ENCODE measurements at regions not wholly inside any gene's neighbourhood (a gene's known extent, or its start where the extent isn't known, plus 50 kb on each side); places are given as distances from the start of the nearest gene placed in this dataset.

DNA sequence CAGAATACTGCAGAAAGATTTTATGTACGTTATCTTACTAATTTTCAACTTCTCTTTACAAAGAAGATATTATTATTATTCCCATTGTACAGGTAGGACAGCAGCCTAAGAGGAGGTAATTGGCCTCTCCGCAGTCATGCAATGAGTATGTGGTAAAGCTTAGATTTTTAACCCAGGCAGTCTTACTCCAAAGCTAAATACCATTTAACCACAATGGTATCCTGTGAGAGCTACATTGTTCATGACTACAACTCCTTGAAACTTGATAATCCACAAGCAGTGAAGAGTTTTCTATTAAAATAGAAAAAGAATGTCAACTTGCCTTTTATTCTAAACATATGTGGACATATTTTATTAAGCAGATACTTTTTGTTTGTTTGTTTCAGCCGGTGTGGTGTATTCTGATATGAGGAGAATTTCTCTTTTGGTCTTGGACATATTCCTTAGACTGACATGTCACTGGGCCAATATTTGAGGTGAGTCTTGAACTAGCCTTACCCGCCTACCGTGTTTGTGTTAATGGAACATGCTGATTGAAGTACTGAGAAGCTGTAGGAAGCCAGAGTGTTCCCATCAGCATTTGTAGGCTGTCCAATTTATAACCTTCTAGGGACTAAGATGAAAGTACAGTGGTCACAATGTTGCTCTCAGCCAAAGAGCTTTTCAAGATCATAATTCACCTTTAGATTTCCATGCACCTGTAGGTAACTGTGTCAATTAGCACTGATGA lies 293.9 kb upstream of the DCC start:
- Histone ChIP-seq H3K4ac (ENCODE audit: low read length) (no peak overlapping the region), H3K9me3 (replicated peaks in 1 of 2; ENCODE audit: control insufficient read depth in 2 of 2, insufficient read depth in 1 of 2, low read depth in 1 of 2, low read length in 2 of 2) (no peaks in the 10 kb centered on the region), H3K4me3 (ENCODE audit: low read length in 2 of 2) (no peak overlapping the region), H3K27ac (replicated peaks; ENCODE audit: low read length) (no peak overlapping the region), H3K23ac (ENCODE audit: low read depth, low read length, poor library complexity) (no peak overlapping the region), H2BK12ac (ENCODE audit: low read length) (no peak overlapping the region), H3K4me2 (ENCODE audit: insufficient read depth, low read length, poor library complexity, severe bottlenecking) (no peak overlapping the region), H4K91ac (ENCODE audit: low read depth, low read length, poor library complexity) (no peak overlapping the region), H3K27me3 (ENCODE audit: control insufficient read depth in 3 of 3, insufficient read depth in 3 of 3, low read depth in 1 of 3, low read length in 3 of 3) (no peaks in the 10 kb centered on the region), H3K36me3 (replicated peaks in 1 of 2; ENCODE audit: control insufficient read depth in 2 of 2, insufficient read depth in 2 of 2, low read length in 2 of 2) (no peaks in the 10 kb centered on the region), H2AK5ac (ENCODE audit: low read depth, low read length) (no peak overlapping the region), H2BK5ac (ENCODE audit: low read length) (no peak overlapping the region), H3K79me1 (ENCODE audit: low read depth, low read length) (peaks cover 2% of the 10 kb centered on the region), H4K8ac (ENCODE audit: low read depth, low read length) (no peak overlapping the region), H2AFZ (ENCODE audit: low read length) (no peak overlapping the region), H3K4me1 (ENCODE audit: control insufficient read depth in 2 of 2, insufficient read depth in 1 of 2, low read depth in 1 of 2, low read length in 2 of 2) (peaks cover 0 to 6% of the 10 kb centered on the region in 2 donors), H2BK120ac (ENCODE audit: low read depth, low read length) (no peak overlapping the region), H2BK15ac (ENCODE audit: low read length) (no peak overlapping the region), H3K18ac (ENCODE audit: low read length) (no peak overlapping the region), H3K9ac (ENCODE audit: low read depth, low read length, poor library complexity) (no peak overlapping the region), H3K14ac (ENCODE audit: low read length) (no peak overlapping the region)
- no peak for DNase-seq (ENCODE audit: low spot score)
- WGBS, 2 donors (ENCODE audit: extremely low coverage in 2 of 2, insufficient read length in 2 of 2, insufficient replicate concordance in 1 of 2), result no CpG with 5 or more reads among the region's 5 CpGs

DNA sequence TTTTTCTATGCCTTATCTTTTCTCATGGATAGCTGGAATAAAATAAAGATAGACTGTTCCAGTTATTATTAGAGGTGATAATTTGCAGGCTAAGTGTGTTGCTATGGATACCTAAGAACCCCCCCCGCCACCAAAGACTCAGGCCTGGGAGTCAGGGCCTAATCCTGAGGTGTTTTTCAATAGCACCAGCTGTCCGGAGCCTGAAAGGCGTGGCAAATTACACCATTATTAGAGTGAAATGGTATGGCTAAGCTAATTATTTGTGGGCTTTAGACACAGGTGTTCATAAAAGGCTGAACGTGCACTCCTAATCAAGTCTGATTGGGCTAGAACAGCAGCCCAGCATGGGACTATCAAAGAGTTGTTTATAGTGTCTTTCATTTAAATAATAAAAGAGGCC lies 293.2 kb upstream of the DCC start:
- no peak overlapping the region for H3K18ac ChIP-seq (ENCODE audit: low read length)
- no peak overlapping the region for H3K23ac ChIP-seq (ENCODE audit: low read depth, low read length, poor library complexity)
- no peak overlapping the region for H3K4me3 ChIP-seq (ENCODE audit: low read length in 2 of 2)
- no peak overlapping the region for H2BK12ac ChIP-seq (ENCODE audit: low read length)
- H4K8ac ChIP-seq (ENCODE audit: low read depth, low read length), result no peak overlapping the region
- H4K91ac ChIP-seq (ENCODE audit: low read depth, low read length, poor library complexity), result no peak overlapping the region
- peaks cover 2% of the 10 kb centered on the region for H3K79me1 ChIP-seq (ENCODE audit: low read depth, low read length)
- H2AFZ ChIP-seq (ENCODE audit: low read length), result no peak overlapping the region
- WGBS, 2 donors (ENCODE audit: extremely low coverage in 2 of 2, insufficient read length in 2 of 2, insufficient replicate concordance in 1 of 2), result no CpG with 5 or more reads among the region's 4 CpGs
- no peak overlapping the region for H3K9ac ChIP-seq (ENCODE audit: low read depth, low read length, poor library complexity)
- H3K27ac ChIP-seq (replicated peaks; ENCODE audit: low read length), result no peak overlapping the region
- no peaks in the 10 kb centered on the region for H3K9me3 ChIP-seq (replicated peaks in 1 of 2; ENCODE audit: control insufficient read depth in 2 of 2, insufficient read depth in 1 of 2, low read depth in 1 of 2, low read length in 2 of 2)
- no peak overlapping the region for H2BK5ac ChIP-seq (ENCODE audit: low read length)
- H3K14ac ChIP-seq (ENCODE audit: low read length), result no peak overlapping the region
- no peak overlapping the region for H3K4ac ChIP-seq (ENCODE audit: low read length)
- H3K36me3 ChIP-seq (replicated peaks in 1 of 2; ENCODE audit: control insufficient read depth in 2 of 2, insufficient read depth in 2 of 2, low read length in 2 of 2), result no peaks in the 10 kb centered on the region
- peak; percentile 41 for DNase-seq (ENCODE audit: low spot score)
- no peak overlapping the region for H2BK15ac ChIP-seq (ENCODE audit: low read length)
- no peak overlapping the region for H2AK5ac ChIP-seq (ENCODE audit: low read depth, low read length)
- H3K4me1 ChIP-seq (ENCODE audit: control insufficient read depth in 2 of 2, insufficient read depth in 1 of 2, low read depth in 1 of 2, low read length in 2 of 2), result peaks cover 0 to 6% of the 10 kb centered on the region in 2 donors
- H3K4me2 ChIP-seq (ENCODE audit: insufficient read depth, low read length, poor library complexity, severe bottlenecking), result no peak overlapping the region
- no peaks in the 10 kb centered on the region for H3K27me3 ChIP-seq (ENCODE audit: control insufficient read depth in 3 of 3, insufficient read depth in 3 of 3, low read depth in 1 of 3, low read length in 3 of 3)
- no peak overlapping the region for H2BK120ac ChIP-seq (ENCODE audit: low read depth, low read length)

DNA sequence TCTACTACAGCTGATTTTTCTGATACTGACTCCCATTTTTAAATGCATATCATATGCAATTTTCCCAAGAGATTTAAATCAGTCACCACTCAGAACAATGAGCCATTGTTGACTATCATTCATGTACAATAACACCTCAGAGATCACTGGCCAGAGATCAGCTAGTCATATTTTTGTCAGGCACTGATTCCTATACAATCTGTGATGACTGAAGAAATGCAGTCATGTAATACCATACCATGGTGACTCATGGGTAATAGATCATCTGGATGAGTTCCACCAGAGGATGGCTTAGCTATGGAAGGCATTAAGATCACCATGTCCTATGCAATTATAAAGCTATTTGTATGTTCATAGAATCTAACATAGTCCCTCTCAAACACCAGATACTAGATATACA lies 285.7 kb upstream of the DCC start:
- H3K4me1 ChIP-seq (ENCODE audit: control insufficient read depth in 2 of 2, insufficient read depth in 1 of 2, low read depth in 1 of 2, low read length in 2 of 2), result no peaks in the 10 kb centered on the region
- DNase-seq (ENCODE audit: low spot score), result no peak
- H3K18ac ChIP-seq (ENCODE audit: low read length), result no peak overlapping the region
- H2AK5ac ChIP-seq (ENCODE audit: low read depth, low read length), result no peak overlapping the region
- H4K8ac ChIP-seq (ENCODE audit: low read depth, low read length), result no peak overlapping the region
- no peaks in the 10 kb centered on the region for H3K79me1 ChIP-seq (ENCODE audit: low read depth, low read length)
- H3K9me3 ChIP-seq (replicated peaks in 1 of 2; ENCODE audit: control insufficient read depth in 2 of 2, insufficient read depth in 1 of 2, low read depth in 1 of 2, low read length in 2 of 2), result peaks cover 0 to 3% of the 10 kb centered on the region in 2 donors
- no peak overlapping the region for H4K91ac ChIP-seq (ENCODE audit: low read depth, low read length, poor library complexity)
- H3K4me2 ChIP-seq (ENCODE audit: insufficient read depth, low read length, poor library complexity, severe bottlenecking), result no peak overlapping the region
- H2BK15ac ChIP-seq (ENCODE audit: low read length), result no peak overlapping the region
- no peaks in the 10 kb centered on the region for H3K27me3 ChIP-seq (ENCODE audit: control insufficient read depth in 3 of 3, insufficient read depth in 3 of 3, low read depth in 1 of 3, low read length in 3 of 3)
- no peak overlapping the region for H3K23ac ChIP-seq (ENCODE audit: low read depth, low read length, poor library complexity)
- no peak overlapping the region for H3K4me3 ChIP-seq (ENCODE audit: low read length in 2 of 2)
- no peak overlapping the region for H3K27ac ChIP-seq (replicated peaks; ENCODE audit: low read length)
- no peak overlapping the region for H2BK120ac ChIP-seq (ENCODE audit: low read depth, low read length)
- no peak overlapping the region for H2BK5ac ChIP-seq (ENCODE audit: low read length)
- no peaks in the 10 kb centered on the region for H3K36me3 ChIP-seq (replicated peaks in 1 of 2; ENCODE audit: control insufficient read depth in 2 of 2, insufficient read depth in 2 of 2, low read length in 2 of 2)
- H2BK12ac ChIP-seq (ENCODE audit: low read length), result no peak overlapping the region
- no peak overlapping the region for H3K9ac ChIP-seq (ENCODE audit: low read depth, low read length, poor library complexity)
- no peak overlapping the region for H3K14ac ChIP-seq (ENCODE audit: low read length)
- no peak overlapping the region for H2AFZ ChIP-seq (ENCODE audit: low read length)
- H3K4ac ChIP-seq (ENCODE audit: low read length), result no peak overlapping the region

DNA sequence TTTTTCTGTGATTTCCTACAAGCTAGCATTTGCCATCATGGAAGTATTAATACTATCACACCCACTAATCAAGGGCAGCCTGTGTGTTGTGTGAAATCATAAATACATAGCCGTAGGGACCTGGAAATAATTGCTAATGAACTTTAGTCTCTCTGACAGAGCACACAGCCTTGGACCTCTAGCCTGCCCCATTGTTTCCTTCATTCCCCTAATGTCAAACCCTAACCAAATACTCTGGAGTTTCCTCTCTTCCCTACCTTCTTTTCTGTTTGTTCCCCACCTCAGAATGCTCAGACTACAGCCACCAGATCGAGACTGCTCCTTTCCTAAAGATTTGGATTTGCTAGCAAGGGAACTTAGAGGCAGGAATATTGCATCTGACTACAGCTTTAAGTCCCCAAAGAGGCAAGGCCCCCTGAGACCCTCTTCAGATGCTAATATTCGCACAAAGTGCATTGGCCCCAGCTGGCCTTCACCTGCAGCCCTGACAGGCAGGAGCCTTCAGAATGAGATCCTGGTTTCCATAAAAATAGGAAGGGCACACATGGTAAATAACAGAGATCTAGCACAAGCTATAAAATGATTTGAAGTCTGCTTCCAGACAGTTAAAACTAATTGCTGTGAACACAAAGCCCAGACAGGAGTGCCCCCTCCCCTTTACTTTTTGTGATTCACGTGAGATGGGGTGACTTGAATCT lies 279.2 kb upstream of the DCC start:
- no peak overlapping the region for H2BK120ac ChIP-seq (ENCODE audit: low read depth, low read length)
- no CpG with 5 or more reads among the region's 4 CpGs for WGBS, 2 donors (ENCODE audit: extremely low coverage in 2 of 2, insufficient read length in 2 of 2, insufficient replicate concordance in 1 of 2)
- DNase-seq (ENCODE audit: low spot score), result no peak
- no peak overlapping the region for H2BK12ac ChIP-seq (ENCODE audit: low read length)
- no peak overlapping the region for H4K91ac ChIP-seq (ENCODE audit: low read depth, low read length, poor library complexity)
- no peaks in the 10 kb centered on the region for H3K27me3 ChIP-seq (ENCODE audit: control insufficient read depth in 3 of 3, insufficient read depth in 3 of 3, low read depth in 1 of 3, low read length in 3 of 3)
- no peak overlapping the region for H3K4me2 ChIP-seq (ENCODE audit: insufficient read depth, low read length, poor library complexity, severe bottlenecking)
- no peaks in the 10 kb centered on the region for H3K36me3 ChIP-seq (replicated peaks in 1 of 2; ENCODE audit: control insufficient read depth in 2 of 2, insufficient read depth in 2 of 2, low read length in 2 of 2)
- H3K9ac ChIP-seq (ENCODE audit: low read depth, low read length, poor library complexity), result no peak overlapping the region
- H3K79me1 ChIP-seq (ENCODE audit: low read depth, low read length), result no peaks in the 10 kb centered on the region
- peaks cover 0 to 2% of the 10 kb centered on the region in 2 donors for H3K4me1 ChIP-seq (ENCODE audit: control insufficient read depth in 2 of 2, insufficient read depth in 1 of 2, low read depth in 1 of 2, low read length in 2 of 2)
- no peak overlapping the region for H3K23ac ChIP-seq (ENCODE audit: low read depth, low read length, poor library complexity)
- no peak overlapping the region for H3K4me3 ChIP-seq (ENCODE audit: low read length in 2 of 2)
- H2BK5ac ChIP-seq (ENCODE audit: low read length), result no peak overlapping the region
- no peak overlapping the region for H3K4ac ChIP-seq (ENCODE audit: low read length)
- no peak overlapping the region for H2BK15ac ChIP-seq (ENCODE audit: low read length)
- H2AFZ ChIP-seq (ENCODE audit: low read length), result no peak overlapping the region
- peaks cover 0 to 3% of the 10 kb centered on the region in 2 donors for H3K9me3 ChIP-seq (replicated peaks in 1 of 2; ENCODE audit: control insufficient read depth in 2 of 2, insufficient read depth in 1 of 2, low read depth in 1 of 2, low read length in 2 of 2)
- no peak overlapping the region for H2AK5ac ChIP-seq (ENCODE audit: low read depth, low read length)
- H4K8ac ChIP-seq (ENCODE audit: low read depth, low read length), result no peak overlapping the region
- no peak overlapping the region for H3K18ac ChIP-seq (ENCODE audit: low read length)
- H3K27ac ChIP-seq (replicated peaks; ENCODE audit: low read length), result no peak overlapping the region
- no peak overlapping the region for H3K14ac ChIP-seq (ENCODE audit: low read length)
